Left hindlimb (tissue), 1 donor: ENCODE measurements at regions not wholly inside any gene's neighbourhood (a gene's known extent, or its start where the extent isn't known, plus 50 kb on each side); places are given as distances from the start of the nearest gene placed in this dataset.
"Not testable (repeated sequence)": the region's sequence is repeated elsewhere in the genome, so short reads cannot be mapped to it uniquely, and the experiment has no call there.

Experiments used
- DNase-seq: peaks from one replicate; pipeline ENCODE4 v3.0.0-alpha.2; 2018

DNA sequence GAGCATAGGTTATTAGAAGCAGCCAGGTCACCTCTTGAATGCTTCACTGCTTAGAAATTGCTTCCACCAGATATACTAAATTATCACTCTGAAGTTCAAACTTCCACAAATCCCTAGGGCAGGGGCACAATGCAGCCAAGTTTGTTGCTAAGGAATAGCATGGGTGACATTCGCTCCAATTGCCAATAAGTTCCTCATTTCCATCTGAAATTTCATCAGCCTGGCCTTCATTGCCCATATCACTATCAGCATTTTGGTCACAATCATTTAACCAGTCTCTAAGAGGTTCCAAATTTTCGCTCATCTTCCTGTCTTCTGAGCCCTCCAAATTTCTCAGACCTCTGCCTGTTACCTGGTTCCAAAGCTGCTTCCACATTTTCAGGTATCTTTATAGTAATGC lies 356.1 kb downstream of the DAD1 start:
- no peak for DNase-seq

DNA sequence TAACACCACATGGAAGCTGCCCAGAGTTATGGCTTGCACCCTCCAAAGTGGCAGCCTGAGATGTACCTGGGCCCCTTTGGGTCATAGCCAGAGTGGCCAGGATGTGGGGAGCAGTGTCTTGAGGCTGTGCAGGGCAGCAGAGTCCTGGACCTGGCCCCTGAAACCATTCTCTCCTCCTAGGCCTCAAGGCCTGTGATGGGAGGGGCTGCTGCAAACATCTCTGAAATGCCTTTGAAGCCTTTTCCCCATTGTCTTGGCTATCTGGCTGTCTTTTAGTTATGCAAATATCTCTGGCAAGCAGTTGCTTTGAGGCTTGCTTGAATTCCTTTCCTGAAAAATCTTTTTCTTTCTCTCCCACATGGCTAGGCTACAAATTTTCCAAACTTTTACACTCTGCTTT lies 356.5 kb downstream of the DAD1 start:
- DNase-seq, result no peak

DNA sequence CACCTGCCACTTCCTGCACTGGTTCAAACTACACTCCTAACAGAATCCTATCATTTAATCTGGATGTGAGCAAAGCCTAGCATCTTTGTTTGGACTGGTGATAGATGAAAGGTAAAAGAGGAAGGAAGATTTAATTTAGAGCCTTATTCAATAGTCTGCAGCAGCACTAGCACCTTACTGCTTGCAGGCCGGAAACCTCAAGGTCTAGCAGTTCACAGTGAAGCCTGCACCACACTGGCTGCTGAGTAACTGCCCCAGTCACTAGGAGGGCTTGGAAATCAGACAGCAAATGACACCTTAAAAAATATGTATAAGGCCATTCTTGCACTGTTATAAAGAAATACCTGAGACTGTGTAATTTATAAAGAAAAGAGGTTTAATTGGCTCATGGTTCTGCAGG lies 358.0 kb downstream of the DAD1 start:
- no peak for DNase-seq

DNA sequence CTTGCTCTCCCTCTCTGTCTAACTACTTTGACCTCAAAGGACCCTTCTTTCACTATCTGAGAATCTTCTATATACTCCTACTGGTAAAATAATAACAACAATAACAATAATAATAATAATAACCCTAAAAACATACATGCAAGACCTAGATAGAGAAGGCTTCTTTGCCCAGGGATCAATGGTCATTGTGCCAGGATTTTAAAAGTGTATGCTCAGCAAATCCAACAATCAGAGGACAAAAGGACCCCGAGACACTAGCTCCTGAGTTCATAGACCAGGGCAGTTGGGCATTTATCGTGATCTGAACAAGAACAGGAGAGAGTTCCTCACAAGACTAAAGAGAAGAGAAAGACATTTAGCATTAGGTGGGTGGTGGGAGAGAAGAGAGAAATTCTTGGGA lies 358.5 kb downstream of the DAD1 start:
- DNase-seq, result no peak

DNA sequence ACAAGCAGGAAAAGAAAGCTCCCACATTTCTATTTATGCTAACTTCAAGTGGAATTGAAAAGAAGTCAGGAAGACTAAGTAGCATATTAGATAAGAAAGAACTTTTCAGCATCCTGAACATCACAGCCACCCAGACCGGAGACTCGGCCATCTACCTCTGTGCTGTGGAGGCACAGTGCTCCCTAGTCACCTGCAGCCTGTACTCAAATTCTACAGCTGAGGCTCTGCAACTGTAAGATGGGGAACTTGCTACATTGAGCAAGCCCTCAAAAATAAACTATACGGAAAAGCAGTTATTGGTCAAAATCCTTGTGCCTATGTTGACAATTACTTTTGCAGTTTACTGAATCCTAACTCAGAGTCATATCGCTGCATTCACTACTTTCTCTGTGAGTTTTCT lies 361.9 kb downstream of the DAD1 start:
- DNase-seq, result no peak

DNA sequence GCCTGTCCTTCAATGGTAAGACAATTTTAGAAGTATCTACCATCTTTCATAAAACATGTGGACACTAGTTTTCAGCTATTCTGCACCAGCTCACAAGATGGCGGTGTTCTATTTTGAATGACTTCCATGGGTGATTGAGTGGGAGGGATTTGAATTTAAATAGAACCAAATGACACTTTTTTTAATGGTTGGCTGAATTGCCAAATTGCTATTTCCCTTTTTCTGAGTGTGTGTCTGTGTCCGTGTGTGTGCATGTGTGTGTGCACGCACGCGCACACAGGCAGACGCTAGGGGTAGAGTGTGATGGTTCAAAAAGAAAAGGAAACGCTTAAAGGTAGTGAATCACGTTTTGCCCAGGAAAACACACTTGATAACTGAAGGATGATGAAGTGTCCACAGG lies 362.6 kb downstream of the DAD1 start:
- peak; percentile 36 for DNase-seq

DNA sequence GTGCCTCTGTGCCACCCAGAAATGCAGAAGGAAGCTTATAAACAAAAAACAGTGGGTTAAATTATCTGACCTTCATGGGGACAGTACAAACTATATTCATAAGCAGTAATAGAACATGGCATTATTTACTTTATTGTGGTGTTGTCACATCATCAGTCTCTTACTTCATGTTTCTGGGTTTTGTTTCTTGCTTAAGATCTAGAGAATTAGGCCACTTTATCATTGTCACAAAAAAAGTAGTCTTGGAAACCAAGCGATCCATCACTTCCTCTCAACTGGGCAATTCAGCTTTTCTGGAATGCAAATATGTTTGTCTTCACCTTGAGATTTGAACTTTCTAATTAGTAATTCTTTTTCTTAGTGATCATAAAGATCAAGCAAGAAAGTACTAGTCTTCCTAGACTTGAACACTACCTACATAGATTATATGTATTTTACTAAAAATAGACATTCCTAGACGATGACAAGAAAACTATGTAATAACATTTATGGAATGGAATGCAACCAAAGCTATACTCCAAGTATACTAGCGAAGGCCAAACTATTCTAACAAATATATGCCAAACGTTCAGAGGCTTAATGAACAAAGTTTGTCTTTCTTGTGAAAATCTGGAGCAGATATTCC lies 363.4 kb downstream of the DAD1 start:
- no peak for DNase-seq

DNA sequence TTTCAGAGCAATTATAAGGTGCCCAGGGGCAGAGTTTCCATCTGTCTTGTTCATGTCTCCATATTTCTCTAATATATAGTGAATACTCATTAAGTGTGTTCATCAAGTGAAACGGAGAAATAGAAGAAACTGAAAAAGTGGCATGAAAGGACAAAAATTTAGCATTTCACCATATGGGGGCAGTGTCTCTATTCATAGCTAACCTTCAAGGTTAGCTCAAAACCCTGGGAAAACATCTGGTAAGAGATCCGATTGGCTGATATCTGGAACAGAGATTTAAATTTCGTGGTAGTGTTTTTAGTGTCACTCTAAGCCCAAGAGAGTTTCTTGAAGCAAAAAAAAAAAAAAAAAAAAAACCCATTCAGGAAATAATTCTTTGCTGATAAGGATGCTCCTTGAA lies 367.5 kb downstream of the DAD1 start:
- no peak for DNase-seq

DNA sequence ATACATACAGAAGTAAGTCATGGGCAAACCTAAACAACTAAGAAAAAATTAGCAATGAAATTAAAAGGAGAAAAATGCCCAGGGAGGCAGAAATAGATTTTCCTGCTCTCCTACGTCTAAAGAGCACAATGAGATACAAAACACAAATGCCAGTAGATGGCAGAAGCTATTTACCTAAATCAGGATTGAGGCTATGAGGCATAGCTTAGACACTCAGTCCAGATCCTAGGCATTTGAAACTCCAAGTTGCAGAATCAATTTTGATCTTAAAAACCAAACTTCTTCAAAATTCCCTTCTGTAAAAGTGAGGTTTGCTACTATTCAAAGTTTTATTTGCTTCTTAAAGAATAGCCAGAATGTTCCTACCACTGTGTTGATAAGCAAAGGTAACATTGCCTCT lies 368.6 kb downstream of the DAD1 start:
- DNase-seq, result no peak

DNA sequence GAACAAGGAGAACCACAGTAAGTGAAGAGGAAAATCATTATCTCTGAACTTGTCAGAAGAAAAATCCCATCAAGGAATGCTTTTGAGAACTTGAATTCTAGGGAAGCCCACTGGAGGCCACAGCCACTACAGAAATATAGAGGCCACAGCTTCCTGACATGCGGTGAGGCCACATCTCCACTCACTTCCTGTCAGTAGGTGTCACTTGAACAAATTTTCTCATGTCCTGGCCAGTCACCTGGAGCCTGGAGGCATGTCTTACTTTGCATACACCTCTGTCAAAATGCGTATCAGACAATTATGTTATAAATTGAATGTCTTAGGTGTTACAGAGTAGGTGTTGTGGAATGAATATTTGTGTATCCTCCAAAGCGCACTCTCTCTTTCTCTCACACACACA lies 370.3 kb downstream of the DAD1 start:
- DNase-seq, result no peak

DNA sequence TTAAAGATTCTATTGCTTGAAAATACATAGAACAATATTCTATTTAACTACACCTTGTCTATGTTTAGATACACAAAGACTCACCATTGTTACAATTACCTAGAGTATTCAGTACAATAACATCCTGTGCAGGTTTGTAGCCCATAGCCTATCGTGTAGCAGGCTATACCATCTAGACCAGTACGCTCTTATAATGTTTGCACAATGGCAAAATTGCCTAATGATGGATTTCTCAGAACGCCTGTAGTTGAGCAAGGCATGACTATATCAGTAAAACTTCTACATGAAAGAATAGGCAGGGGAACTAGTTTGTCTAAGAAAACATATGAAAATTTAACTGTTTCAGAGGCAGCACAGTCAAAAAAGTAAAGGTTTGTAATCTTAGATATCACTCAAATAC lies 375.9 kb downstream of the DAD1 start:
- DNase-seq, result no peak

DNA sequence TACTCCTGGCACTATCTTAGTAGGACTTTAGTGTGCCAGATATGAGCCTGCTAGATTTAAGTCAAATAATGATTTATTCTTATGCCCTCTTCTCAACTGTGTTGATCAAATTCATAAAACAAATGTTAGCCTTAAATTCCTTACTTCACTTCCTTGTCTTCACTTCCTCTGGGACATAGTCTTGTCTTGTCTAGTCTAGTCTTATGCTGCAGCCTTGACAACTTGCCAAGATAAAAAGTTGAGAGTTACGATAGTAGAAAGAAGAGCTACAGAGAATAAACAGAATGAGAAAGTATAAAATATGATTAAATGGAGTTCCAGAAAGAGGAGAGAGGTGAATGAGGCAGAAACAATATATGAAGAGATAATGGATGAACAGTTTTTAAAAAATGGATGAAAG lies 378.1 kb downstream of the DAD1 start:
- no peak for DNase-seq

DNA sequence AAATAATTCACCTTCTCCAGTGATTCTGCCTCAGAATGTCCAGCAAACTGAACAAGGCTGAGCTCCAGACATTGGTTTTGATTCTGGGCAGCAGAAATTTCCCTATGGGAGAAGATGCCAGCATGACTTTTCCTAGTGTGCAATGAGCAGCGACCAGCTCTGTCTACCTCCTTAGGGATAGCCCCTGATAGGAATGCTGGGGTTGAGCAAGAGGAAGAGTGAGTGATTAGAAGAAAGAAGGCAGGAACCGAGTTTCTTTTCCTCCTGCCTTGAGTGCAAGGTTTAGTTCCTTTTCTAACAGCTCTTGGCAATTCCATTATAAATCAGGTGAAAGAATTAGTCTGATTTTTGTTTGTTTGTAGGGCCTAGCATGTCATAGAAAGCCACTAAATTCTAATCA lies 379.0 kb downstream of the DAD1 start:
- no peak for DNase-seq

DNA sequence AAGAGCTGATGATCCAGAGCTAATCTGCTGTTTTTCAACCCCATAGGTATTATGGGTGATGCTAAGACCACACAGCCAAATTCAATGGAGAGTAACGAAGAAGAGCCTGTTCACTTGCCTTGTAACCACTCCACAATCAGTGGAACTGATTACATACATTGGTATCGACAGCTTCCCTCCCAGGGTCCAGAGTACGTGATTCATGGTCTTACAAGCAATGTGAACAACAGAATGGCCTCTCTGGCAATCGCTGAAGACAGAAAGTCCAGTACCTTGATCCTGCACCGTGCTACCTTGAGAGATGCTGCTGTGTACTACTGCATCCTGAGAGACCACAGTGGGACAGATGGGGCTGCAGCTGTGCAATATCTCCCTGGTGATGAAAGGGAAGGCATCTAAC lies 386.0 kb downstream of the DAD1 start:
- no peak for DNase-seq

DNA sequence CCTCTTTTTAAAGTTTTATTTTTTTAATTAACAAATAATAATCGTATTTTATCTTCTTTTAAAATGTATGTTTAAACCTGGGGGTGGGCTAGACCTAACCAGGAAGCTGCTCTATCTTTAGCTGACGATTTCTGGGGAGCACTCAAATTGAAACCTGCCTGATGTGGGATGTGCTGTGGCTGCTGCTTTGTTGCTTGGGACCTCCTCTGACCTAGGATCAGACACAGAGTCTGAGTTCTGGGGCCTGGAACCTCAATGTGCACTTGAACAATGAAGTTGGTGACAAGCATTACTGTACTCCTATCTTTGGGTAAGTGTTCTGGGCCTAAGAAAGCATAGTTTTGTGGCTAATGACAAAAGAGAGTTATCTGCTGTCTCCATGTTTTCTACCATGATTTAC lies 386.7 kb downstream of the DAD1 start:
- DNase-seq, result no peak

DNA sequence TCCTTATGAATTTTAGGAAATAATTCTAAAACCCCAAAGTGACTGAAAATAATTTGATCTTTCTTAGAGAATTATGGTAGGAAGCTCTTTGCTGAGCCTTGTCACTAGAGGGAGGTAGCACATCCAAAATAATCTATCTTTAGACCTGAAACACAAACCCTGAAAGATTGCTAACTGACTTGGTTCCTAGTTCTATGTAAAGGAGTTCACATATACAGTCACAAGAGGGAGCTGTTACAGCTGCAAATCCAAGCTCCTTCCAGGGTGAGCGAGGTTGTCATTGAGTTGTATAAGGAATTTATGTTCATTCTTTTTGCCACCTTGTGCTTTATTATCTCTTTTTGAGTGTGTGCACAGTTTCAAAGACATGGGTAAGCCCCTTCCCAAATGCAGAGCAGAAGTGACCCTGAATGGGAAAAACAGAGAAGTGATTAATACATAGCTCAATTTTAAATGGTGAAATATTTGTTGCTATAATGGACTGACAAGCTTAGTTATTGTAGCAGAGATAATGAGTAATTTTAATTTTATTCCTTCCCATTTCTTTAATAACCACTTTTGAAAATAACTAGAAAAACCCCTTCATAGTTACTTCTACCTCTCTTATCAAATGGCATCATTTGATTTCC lies 387.9 kb downstream of the DAD1 start:
- no peak for DNase-seq

DNA sequence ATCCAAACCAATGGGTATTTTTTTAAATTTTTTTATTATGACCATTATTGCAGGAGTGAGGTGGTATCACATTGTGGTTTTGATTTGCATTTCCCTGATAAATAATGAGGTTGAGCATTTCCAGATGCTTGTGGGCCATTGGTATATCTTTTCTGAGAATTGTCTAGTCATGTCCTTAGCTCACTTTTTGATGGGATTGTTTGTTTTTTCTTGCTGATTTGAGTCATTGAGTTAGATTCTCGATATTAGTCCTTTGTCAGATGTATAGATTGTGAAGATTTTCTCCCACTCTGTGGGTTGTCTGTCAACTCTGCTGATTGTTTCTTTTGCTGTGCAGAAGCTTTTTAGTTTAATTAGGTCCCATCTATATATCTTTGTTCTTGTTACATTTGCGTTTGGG lies 388.9 kb downstream of the DAD1 start:
- not testable (repeated sequence) for DNase-seq

DNA sequence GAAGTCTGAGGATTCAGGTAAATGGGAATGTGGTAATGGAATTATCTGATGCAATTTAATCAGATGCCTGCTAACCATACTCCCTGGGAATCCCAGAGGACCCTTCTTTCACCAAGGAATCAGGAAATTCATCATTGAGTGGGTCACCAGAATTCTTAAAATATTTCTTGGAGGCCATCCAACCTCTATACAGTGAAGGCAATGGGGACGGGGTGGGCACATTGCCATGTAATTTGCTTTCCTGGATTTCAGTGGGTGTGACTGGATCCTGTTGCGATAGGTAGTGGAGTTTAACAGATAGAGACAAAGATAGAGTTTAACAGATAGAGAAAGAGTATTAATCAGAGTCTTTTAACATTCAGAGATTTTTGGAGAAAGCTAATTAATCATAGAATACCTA lies 394.4 kb downstream of the DAD1 start:
- no peak for DNase-seq

DNA sequence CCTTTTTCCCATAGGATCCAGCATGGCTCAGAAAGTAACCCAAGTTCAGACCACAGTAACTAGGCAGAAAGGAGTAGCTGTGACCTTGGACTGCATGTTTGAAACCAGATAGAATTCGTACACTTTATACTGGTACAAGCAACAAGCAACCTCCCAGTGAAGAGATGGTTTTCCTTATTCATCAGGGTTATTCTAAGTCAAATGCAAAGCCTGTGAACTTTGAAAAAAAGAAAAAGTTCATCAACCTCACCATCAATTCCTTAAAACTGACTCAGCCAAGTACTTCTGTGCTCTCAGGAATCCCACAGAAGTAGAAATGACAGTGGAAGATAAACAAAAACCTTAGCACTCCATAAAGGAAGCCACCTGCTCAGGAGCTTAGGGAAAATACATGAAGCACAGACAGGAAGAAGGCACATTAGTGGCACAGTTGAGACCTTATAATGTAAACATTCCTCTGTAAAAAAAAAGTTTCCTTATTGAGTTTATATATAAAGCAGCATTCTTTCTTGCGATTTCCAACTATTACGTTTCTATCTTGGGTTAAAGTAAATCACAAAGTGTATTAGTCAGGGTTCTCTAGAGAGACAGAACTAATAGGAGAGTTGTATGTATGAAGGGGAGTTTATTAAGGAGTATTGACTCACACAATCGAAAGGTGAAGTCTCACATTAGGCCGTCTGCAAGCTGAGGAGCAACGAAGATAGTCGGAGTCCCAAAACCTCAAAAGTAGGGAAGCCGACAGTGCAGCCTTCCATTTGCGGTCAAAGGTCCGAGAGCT lies 398.4 kb downstream of the DAD1 start:
- DNase-seq, result no peak

DNA sequence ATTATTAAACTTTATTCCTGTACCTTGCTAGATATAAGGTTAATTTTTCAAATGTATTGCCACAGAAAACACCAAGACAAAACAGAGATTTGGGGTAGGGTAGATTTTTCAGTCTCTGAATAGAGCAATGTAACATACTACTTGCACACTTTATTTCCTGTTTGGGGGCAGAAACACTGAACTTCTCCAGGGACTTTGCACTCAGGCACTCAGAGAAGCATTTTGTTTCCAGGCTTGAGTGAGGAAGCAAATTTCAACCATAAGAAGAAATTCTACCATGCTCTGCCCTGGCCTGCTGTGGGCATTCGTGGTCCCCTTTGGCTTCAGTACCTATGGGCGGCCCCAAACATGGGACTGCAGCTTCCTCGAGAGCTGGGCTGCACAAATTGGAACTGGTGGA lies 399.1 kb downstream of the DAD1 start:
- DNase-seq, result no peak

DNA sequence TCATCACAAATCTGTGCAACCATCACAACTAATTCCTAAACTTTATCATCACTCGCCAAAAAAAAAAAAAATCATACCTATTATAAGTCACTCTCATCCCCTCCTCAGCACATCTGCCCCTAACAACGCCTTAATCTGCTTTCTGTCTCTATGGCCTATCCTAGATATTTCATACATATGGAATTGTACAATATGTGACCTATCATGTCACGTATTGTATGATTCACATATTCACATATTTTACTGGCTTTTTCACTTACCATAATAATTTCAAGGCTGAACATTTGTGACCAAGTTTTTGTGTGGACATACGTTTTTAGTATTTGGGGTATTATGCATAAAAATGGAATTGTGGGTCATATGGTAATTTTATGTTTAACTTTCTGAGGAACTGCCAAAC lies 400.7 kb downstream of the DAD1 start:
- no peak for DNase-seq

DNA sequence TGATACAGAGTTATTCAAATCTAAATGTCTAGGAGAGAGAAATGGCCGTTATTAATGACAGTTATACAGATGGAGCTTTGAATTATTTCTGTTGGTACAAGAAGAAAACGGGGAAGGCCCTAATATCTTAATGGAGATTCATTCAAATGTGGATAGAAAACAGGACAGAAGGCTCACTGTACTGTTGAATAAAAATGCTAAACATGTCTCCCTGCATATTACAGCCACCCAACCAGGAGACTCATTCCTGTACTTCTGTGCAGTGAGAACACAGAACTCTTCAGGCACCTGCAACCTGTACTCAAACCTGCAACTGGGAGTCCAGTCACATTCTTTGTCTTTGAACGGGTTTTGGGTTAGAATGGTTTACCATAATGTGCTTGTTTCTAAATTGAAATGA lies 403.2 kb downstream of the DAD1 start:
- no peak for DNase-seq

DNA sequence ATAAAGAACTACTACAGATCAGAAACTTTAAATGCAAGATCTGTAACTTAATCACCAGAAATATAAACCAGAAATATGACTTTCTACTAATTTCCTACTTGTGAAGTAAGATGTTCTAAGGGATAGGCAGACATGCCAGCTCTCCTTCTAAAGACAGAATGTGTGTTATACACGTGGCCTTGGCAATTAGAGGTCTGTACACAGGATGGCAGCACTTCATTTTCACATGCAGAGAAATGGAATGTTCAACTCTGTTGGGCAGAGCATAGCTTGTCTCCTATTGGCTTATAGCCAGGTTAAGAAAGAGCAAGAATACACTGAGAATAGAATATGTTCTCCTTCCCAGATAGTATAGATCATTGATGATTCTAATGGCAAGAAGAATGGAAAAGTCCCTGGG lies 403.8 kb downstream of the DAD1 start:
- no peak for DNase-seq

DNA sequence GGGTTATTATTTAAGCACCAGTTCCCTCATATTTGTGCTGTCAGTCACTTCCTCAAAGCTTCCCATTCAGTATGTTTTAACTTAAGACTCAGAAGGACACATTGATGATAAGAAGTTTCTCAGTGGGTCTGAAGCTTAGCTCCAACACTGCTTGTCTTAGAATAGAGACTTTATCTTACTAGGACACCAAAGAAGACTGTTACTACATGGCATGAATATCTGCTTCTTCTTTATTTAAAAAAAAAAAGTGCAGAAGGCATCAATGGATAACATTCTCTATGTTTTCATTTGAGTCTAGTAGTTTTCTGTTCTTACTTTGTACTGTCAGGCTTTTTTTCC lies 404.2 kb downstream of the DAD1 start:
- no peak for DNase-seq
